Lung (tissue), 9 donors: ENCODE measurements at regions not wholly inside any gene's neighbourhood (a gene's known extent, or its start where the extent isn't known, plus 50 kb on each side); places are given as distances from the start of the nearest gene placed in this dataset.
"Not testable (repeated sequence)": the region's sequence is repeated elsewhere in the genome, so short reads cannot be mapped to it uniquely, and the experiment has no call there.

ENCODE experiments used
- ATAC-seq: fragments of 200-7000 bp; cut with Tn5 transposase; one replicate; pipeline ENCODE4 v1.9.1; 2020; ENCODE audit warnings: moderate number of reproducible peaks; ENCODE audit not compliant: insufficient read depth, low FRiP score
- DNase-seq, 3 donors: peaks; one replicate each; pipeline ENCODE4 v3.0.0-alpha.2; 2013 to 2017
- H3K27ac ChIP-seq, 2 donors: one replicate each; pipeline ENCODE4 v1.5.1; 2013; ENCODE audit warnings: mild to moderate bottlenecking in 2 of 2, moderate library complexity in 2 of 2, control low read depth in 1 of 2, inconsistent platforms in 1 of 2, low read depth in 1 of 2, low read length in 1 of 2
- H3K27me3 ChIP-seq, 3 donors: one replicate each; pipeline ENCODE4 v1.5.1; 2013; ENCODE audit warnings: low read length in 2 of 3; ENCODE audit not compliant: control insufficient read depth in 3 of 3, insufficient read depth in 3 of 3
- H3K36me3 ChIP-seq, 4 donors: one replicate each; pipeline ENCODE4 v1.5.1; 2013; ENCODE audit warnings: low read length in 4 of 4, mild to moderate bottlenecking in 1 of 4, moderate library complexity in 1 of 4; ENCODE audit not compliant: control insufficient read depth in 4 of 4, insufficient read depth in 4 of 4
- H3K4me1 ChIP-seq, 5 donors: one replicate each; pipeline ENCODE4 v1.5.1; 2013; ENCODE audit warnings: low read length in 5 of 5, mild to moderate bottlenecking in 2 of 5, moderate library complexity in 1 of 5; ENCODE audit not compliant: control insufficient read depth in 5 of 5, insufficient read depth in 5 of 5
- H3K4me3 ChIP-seq: one replicate; pipeline ENCODE4 v1.5.1; 2013; ENCODE audit warnings: mild to moderate bottlenecking, control low read depth, moderate library complexity
- H3K9ac ChIP-seq, 2 donors: one replicate each; pipeline ENCODE4 v1.5.1; 2013; ENCODE audit warnings: low read length in 2 of 2, control low read depth in 1 of 2; ENCODE audit not compliant: insufficient read depth in 1 of 2
- H3K9me3 ChIP-seq, 4 donors: one replicate each; pipeline ENCODE4 v1.5.1; 2013; ENCODE audit warnings: low read length in 3 of 4, mild to moderate bottlenecking in 1 of 4, moderate library complexity in 1 of 4; ENCODE audit not compliant: control insufficient read depth in 4 of 4, insufficient read depth in 3 of 4
- WGBS, 2 donors: extraction: QIAGEN DNeasy Blood & Tissue Kit; methylation state at CpG; one replicate each; pipeline ENCODE4 v1.1.7; 2013; 5-methylcytosine and 5-hydroxymethylcytosine counted together
- donor health status: Bipolar disorder and iron deficiency.
- donor health status: healthy.
- donor health status: DM: yes; HTN: yes; CAD: no.

DNA sequence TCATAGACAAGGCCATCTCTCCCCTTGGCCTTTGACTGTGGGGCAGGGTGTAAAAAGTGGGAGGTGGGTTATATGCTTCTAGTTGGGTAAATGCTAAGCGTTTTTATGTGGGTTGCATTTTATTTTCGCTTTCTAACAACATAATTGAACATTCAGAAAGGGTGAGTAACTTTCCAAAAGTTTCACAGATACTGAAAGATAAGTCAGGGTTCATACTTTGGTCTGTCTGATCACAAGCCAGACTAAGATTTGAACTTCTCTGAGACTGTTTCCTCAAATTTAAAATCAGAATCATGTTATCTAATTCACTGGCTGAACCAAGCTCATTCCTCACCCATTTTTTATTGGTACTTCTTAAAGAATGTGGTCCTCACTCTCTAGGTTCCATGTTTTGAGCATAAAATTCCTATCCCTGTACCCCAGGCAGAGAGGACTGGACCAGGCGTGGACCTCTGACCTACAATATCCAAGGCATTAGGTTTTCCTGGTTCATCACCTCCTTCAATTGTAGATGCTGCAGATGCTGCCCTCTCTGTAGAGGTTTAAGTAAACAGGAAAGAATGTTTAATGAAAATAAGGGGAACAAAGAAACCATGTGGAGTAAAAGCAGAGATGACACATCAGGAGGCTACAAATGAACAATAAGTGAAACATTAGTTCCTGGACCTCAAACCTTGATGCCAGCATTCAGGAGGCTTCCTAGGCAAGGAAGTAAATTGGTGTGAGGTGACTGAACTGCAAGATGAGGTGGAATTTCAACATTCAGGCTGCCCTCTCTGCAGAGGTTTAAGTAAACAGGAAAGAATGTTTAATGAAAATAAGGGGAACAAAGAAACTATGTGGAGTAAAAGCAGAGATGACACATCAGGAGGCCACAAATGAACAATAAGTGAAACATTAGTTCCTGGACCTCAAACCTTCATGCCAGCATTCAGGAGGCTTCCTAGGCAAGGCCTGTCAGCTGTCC lies 198.8 kb upstream of the ZNF658 start:
- not testable (repeated sequence) for H3K9ac ChIP-seq, H3K4me3 ChIP-seq, ATAC-seq, H3K27ac ChIP-seq, DNase-seq, H3K36me3 ChIP-seq, H3K4me1 ChIP-seq, H3K27me3 ChIP-seq, H3K9me3 ChIP-seq
- WGBS, 2 donors: 79 to 87% methylated on average over 1 of the region's 3 CpGs

DNA sequence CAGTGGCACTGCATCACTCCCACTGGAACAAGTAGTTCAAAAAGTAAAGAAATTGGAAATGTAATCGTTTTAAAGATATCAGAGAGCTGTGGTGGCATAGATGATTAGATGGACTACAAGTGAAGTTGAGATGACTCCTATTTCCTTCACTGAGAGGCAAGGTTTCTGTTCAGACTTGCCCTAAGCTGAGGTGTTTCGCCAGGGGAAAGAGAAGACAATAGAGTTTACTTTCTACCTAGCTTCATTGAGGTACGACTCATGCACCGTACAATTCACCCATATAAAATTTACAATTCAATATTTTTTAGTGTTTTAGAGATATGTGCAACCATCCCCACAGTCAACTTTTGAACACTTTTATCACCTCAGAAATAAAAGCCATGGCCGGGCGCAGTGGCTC lies 189.0 kb upstream of the ZNF658 start:
- H3K36me3 ChIP-seq, H3K9ac ChIP-seq, H3K4me3 ChIP-seq, H3K9me3 ChIP-seq, H3K4me1 ChIP-seq, H3K27ac ChIP-seq, H3K27me3 ChIP-seq, ATAC-seq, DNase-seq: not testable (repeated sequence)
- WGBS, 2 donors: no CpG with 5 or more reads among the region's 6 CpGs

DNA sequence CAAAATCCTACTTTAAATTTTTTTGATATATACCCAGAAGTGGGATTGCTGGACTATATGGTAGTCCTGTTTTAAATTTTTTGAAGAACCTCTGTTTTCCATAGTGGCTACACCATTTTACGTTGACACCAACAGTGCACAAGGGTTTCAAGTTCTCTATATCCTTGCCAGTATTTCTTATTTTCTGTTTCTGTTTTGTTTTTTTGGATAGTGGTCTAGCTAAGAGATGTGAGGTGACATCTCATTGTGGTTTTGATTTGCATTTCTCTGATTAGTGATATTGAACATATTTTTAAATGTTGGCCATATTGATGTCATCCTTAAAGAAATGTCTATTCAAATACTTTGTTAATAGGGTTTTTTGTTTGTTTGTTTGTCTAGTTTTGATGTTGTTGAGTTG lies 187.7 kb upstream of the ZNF658 start:
- not testable (repeated sequence) for ATAC-seq, H3K27me3 ChIP-seq, DNase-seq, H3K4me3 ChIP-seq, H3K27ac ChIP-seq, H3K4me1 ChIP-seq, H3K9ac ChIP-seq, H3K9me3 ChIP-seq, H3K36me3 ChIP-seq
- WGBS, 2 donors: no CpG with 5 or more reads among the region's 1 CpG

DNA sequence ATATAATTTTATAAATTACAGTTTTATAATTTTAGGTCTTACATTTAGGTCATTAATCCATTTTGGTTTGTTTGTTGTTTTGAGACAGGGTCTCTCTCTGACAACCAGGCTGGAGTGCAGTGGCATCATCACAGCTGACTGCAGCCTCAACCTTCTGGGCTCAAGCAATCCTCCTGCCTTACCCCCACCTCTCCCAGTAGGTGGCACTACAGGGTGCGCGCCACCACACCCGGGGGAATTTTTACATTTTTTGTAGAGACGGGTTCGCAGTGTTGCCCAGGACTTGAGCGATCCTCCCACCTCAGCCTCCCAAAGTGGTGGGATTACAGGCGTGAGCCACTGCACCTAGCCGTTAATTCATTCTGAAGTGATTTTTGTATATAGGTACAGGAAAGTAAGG lies 187.0 kb upstream of the ZNF658 start:
- H3K36me3 ChIP-seq, H3K27ac ChIP-seq, H3K4me3 ChIP-seq, H3K9me3 ChIP-seq, H3K27me3 ChIP-seq, H3K4me1 ChIP-seq, H3K9ac ChIP-seq, DNase-seq, ATAC-seq: not testable (repeated sequence)
- WGBS, 2 donors: no CpG with 5 or more reads among the region's 8 CpGs

- not testable (repeated sequence) for H3K9me3 ChIP-seq
Observed at GRCh38 chr9:66720845-66721244, 179.7 kb upstream of the ZNF658 start.

DNA sequence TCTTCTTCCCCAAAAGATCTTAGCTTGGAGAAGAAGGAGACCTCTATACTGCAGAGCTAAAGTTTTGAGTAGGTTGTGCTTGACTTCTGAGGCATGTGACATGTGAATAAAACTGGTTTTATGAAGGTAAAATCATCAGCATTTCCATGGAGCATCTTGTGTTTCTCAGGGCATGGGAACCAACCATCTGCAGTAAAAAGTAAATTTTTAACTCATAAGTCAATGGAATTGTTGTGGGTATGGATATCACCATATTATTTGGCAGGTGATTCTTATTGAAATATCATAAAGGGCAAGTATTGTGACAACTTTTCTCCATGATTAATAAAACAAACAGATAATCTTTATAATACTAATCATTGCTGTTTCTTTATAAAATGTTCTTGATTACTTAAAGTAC lies 173.0 kb upstream of the ZNF658 start:
- H3K27me3 ChIP-seq, H3K4me1 ChIP-seq, H3K4me3 ChIP-seq, H3K27ac ChIP-seq, H3K9me3 ChIP-seq, ATAC-seq, DNase-seq, H3K36me3 ChIP-seq, H3K9ac ChIP-seq: not testable (repeated sequence)

More at GRCh38 chr9:66720845-66721244, 179.7 kb upstream of the ZNF658 start:
- H3K27me3 ChIP-seq, DNase-seq, H3K4me1 ChIP-seq, H3K9ac ChIP-seq, H3K36me3 ChIP-seq, ATAC-seq, H3K27ac ChIP-seq, H3K4me3 ChIP-seq: not testable (repeated sequence)
- no CpG with 5 or more reads among the region's 4 CpGs for WGBS, 2 donors

GRCh38 chr9:66736686-66737085 lies 163.8 kb upstream of the ZNF658 start:
- not testable (repeated sequence) for H3K27ac ChIP-seq, H3K27me3 ChIP-seq, H3K9ac ChIP-seq, H3K36me3 ChIP-seq, H3K4me1 ChIP-seq, H3K9me3 ChIP-seq, ATAC-seq, H3K4me3 ChIP-seq
- peak in 1 of 3 donors; percentile 3 for DNase-seq

DNA sequence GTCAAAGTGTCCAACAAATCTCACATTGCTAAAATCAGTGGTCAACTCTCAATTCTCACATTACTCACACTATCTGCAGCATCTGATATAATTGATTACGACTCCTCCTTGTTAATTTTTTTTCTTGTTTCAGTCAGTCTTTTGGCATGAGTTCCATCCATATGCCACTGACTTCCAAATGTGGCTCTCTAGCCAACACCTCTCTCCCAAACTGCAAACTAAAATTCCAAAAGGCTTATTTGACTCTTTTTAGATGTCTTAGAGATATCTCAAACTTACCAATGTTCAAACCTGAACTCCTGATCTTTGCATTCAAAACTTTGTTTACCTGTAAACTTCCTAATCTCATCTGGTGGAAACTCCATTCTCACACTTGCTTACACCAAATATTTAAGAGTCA lies 162.1 kb upstream of the ZNF658 start:
- not testable (repeated sequence) for H3K9ac ChIP-seq, H3K27ac ChIP-seq, DNase-seq, ATAC-seq, H3K4me3 ChIP-seq, H3K9me3 ChIP-seq, H3K27me3 ChIP-seq, H3K36me3 ChIP-seq, H3K4me1 ChIP-seq
- WGBS, 2 donors: 92 to 100% methylated on average over 1 of the region's 1 CpG
